ENCODE measurements at regions not wholly inside any gene's neighbourhood (a gene's known extent, or its start where the extent isn't known, plus 50 kb on each side); places are given as distances from the start of the nearest gene placed in this dataset.

GRCh38 chr2:116952254-116952653, 862.2 kb upstream of the DDX18 start:
- DNase-seq (peak in 1 of 3 donors; percentile 39), ATAC-seq (peak; percentile 50)

GRCh38 chr2:116955646-116956045, 858.8 kb upstream of the DDX18 start:
- no peak for ATAC-seq
- intact Hi-C loops (cut with DNase I, micrococcal nuclease), result no loop called here
- Histone ChIP-seq H3K9me3 (peaks cover 6% of the 10 kb centered on the region), H3K36me3 (ENCODE audit: low read depth) (no peaks in the 10 kb centered on the region), H3K4me1 (ENCODE audit: low read depth) (no peaks in the 10 kb centered on the region), H3K4me3 (no peak overlapping the region)
- TF ChIP-seq CTCF (IDR thresholded peaks at IDR 0.05), result no peak
- no peak for DNase-seq

More at GRCh38 chr2:116952254-116952653, 862.2 kb upstream of the DDX18 start:
- H3K36me3 ChIP-seq (ENCODE audit: low read depth), result no peaks in the 10 kb centered on the region
- no peak overlapping the region for H3K4me3 ChIP-seq
- no peaks in the 10 kb centered on the region for H3K4me1 ChIP-seq (ENCODE audit: low read depth)
- peaks cover 6% of the 10 kb centered on the region for H3K9me3 ChIP-seq
- intact Hi-C loops (cut with DNase I, micrococcal nuclease), result no loop called here
- TF ChIP-seq CTCF (IDR thresholded peaks at IDR 0.05), result peak; percentile 19

- no peak for ATAC-seq
- H3K4me1 ChIP-seq (ENCODE audit: low read depth), result no peaks in the 10 kb centered on the region
- no peak overlapping the region for H3K4me3 ChIP-seq
- no peaks in the 10 kb centered on the region for H3K36me3 ChIP-seq (ENCODE audit: low read depth)
- no peak for TF ChIP-seq CTCF (IDR thresholded peaks at IDR 0.05)
- intact Hi-C loops (cut with DNase I, micrococcal nuclease), result no loop called here
- H3K9me3 ChIP-seq, result no peaks in the 10 kb centered on the region
- no peak for DNase-seq
Measured at GRCh38 chr2:116975608-116976007, 838.9 kb upstream of the DDX18 start.

- no peak for ATAC-seq
- Histone ChIP-seq H3K36me3 (ENCODE audit: low read depth) (no peaks in the 10 kb centered on the region), H3K4me1 (ENCODE audit: low read depth) (no peaks in the 10 kb centered on the region), H3K9me3 (no peaks in the 10 kb centered on the region), H3K4me3 (no peak overlapping the region)
- TF ChIP-seq CTCF (IDR thresholded peaks at IDR 0.05), result no peak
- intact Hi-C loops (cut with DNase I, micrococcal nuclease), result no loop called here
- no peak for DNase-seq
Measured at GRCh38 chr2:116979916-116980764, 834.4 kb upstream of the DDX18 start.

- Histone ChIP-seq H3K4me1 (ENCODE audit: low read depth) (no peaks in the 10 kb centered on the region), H3K4me3 (no peak overlapping the region), H3K36me3 (ENCODE audit: low read depth) (no peaks in the 10 kb centered on the region), H3K9me3 (no peaks in the 10 kb centered on the region)
- DNase-seq (no peak), ATAC-seq (no peak)
- TF ChIP-seq CTCF (IDR thresholded peaks at IDR 0.05), result no peak
- intact Hi-C loops (cut with DNase I, micrococcal nuclease), result no loop called here
Measured at GRCh38 chr2:116987447-116987846, 827.0 kb upstream of the DDX18 start.
